HepG2 (cell line): ENCODE measurements at regions not wholly inside any gene's neighbourhood (a gene's known extent, or its start where the extent isn't known, plus 50 kb on each side); places are given as distances from the start of the nearest gene placed in this dataset.

ENCODE experiments used
- ATAC-seq: fragments of 200-7000 bp; cut with Tn5 transposase; 3 replicates; pipeline ENCODE4 v1.9.1; 2020; ENCODE audit warnings: mild to moderate bottlenecking, moderate library complexity
- BruUV-seq: library from RNA; stranded (reverse); fragments of 400-500 nt; replicated peaks from 2 replicates; lab custom pipeline; 2021; lab: Mats Ljungman, UMichigan
- CTCF ChIA-PET: fragments of 300-600 bp; formaldehyde crosslinking; extraction: SDS; loops from one replicate; lab custom pipeline; 2021; ENCODE audit warnings: low total read pairs, inconsistent platforms, low intra/inter-chr PET ratio; lab: Yijun Ruan, JAX
- POLR2A ChIA-PET: fragments of 350-600 bp; sonication (Branson Sonifier 250); formaldehyde crosslinking; loops from one replicate; lab custom pipeline; 2020; ENCODE audit warnings: antibody characterized with exemption, inconsistent platforms; lab: Yijun Ruan, JAX
- DNase-seq: peaks from one replicate; pipeline ENCODE4 v3.0.0-alpha.2; 2015; ENCODE audit warnings: low spot score
- FAIRE-seq: peaks from 3 replicates; lab custom pipeline; 2011; peaks lifted over from hg19 to GRCh38; lab: Jason Lieb, UNC
- H2AFZ ChIP-seq: one replicate; pipeline ENCODE4 v1.6.1; 2011; ENCODE audit warnings: low read length, inconsistent platforms
- H3K27ac ChIP-seq: fragments of 300-600 bp; 3 replicates; pipeline ENCODE4 v1.8.0; 2011; ENCODE audit warnings: mixed run types, mild to moderate bottlenecking, mixed read lengths, low read length, inconsistent platforms; ENCODE audit not compliant: insufficient read depth; ENCODE audit errors: extremely low read length
- H3K27me3 ChIP-seq, 2 experiments: fragments of 200-600 bp in 1 of 2; 2 replicates in 1 of 2; 3 replicates in 1 of 2; pipeline versions ENCODE4 v1.6.0 to v1.8.0; 2011; ENCODE audit warnings: low read length in 2 of 2, mild to moderate bottlenecking in 2 of 2, moderate library complexity in 2 of 2, inconsistent platforms in 1 of 2; ENCODE audit not compliant: insufficient read depth in 2 of 2, control insufficient read depth in 1 of 2
- H3K36me3 ChIP-seq, 2 experiments: fragments of 200-600 bp in 1 of 2; replicated peaks in 1 of 2; 2 replicates in 1 of 2; 3 replicates in 1 of 2; pipeline versions ENCODE4 v1.5.1 to v1.8.0; 2011; ENCODE audit warnings: low read length in 2 of 2, inconsistent platforms in 1 of 2; ENCODE audit not compliant: insufficient read depth in 2 of 2, control insufficient read depth in 1 of 2
- H3K4me1 ChIP-seq: 2 replicates; pipeline ENCODE4 v1.5.1; 2012; ENCODE audit warnings: low read length, inconsistent platforms; ENCODE audit not compliant: insufficient read depth
- H3K4me2 ChIP-seq: 2 replicates; pipeline ENCODE4 v1.6.0; 2011; ENCODE audit warnings: low read depth, low read length, inconsistent platforms
- H3K4me3 ChIP-seq, 3 experiments: fragments of 200-600 bp in 1 of 3; sonication (generic), shearing (Covaris generic) in 1 of 3; replicated peaks in 1 of 3; 2 replicates each; pipeline ENCODE4 v1.5.1; 2011 to 2016; ENCODE audit warnings: low read length in 3 of 3, inconsistent platforms in 2 of 3, low read depth in 2 of 3, mild to moderate bottlenecking in 2 of 3, control low read depth in 1 of 3, mixed read lengths in 1 of 3; ENCODE audit not compliant: insufficient read depth in 1 of 3
- H3K79me2 ChIP-seq: one replicate; pipeline ENCODE4 v1.6.1; 2011; ENCODE audit warnings: low read length, inconsistent platforms; ENCODE audit not compliant: insufficient read depth
- H3K9ac ChIP-seq: 2 replicates; pipeline ENCODE4 v1.6.0; 2011; ENCODE audit warnings: mild to moderate bottlenecking, low read depth, low read length, inconsistent platforms; ENCODE audit not compliant: insufficient read depth
- H3K9me3 ChIP-seq: 2 replicates; pipeline ENCODE4 v1.5.1; 2012; ENCODE audit warnings: mild to moderate bottlenecking, low read length
- H4K20me1 ChIP-seq: 2 replicates; pipeline ENCODE4 v1.6.0; 2011; ENCODE audit warnings: inconsistent platforms, mild to moderate bottlenecking, low read length, moderate library complexity; ENCODE audit not compliant: insufficient read depth
- EHMT2 ChIP-seq: fragments of 200-600 bp; sonication (generic); IDR thresholded peaks from 2 replicates; pipeline ENCODE4 v1.7.0; 2017; ENCODE audit warnings: antibody characterized with exemption, low read depth, low read length, borderline replicate concordance
- FOXC1 ChIP-seq: sonication (generic); formaldehyde crosslinking; IDR thresholded peaks from 2 replicates; pipeline ENCODE4 v1.8.0; 2022; ENCODE audit warnings: mild to moderate bottlenecking, missing genetic modification reagents, borderline replicate concordance
- WGBS: methylation state at CpG from one replicate; pipeline ENCODE4 v1.1.6; 2017; ENCODE audit warnings: low lambda C conversion rate; 5-methylcytosine and 5-hydroxymethylcytosine counted together
- in situ Hi-C: cut with HindIII; loops from 2 replicates; pipeline ENCODE4 v1.10.0; 2017; ENCODE audit warnings: low pct_unique_long_range_greater_than_20kb; ENCODE audit not compliant: extremely low pct_ligation_motif_present
- intact Hi-C: fragments of 100-400 bp; cut with micrococcal nuclease; formaldehyde crosslinking; loops from one replicate; pipeline ENCODE4 v1.10.0; 2022; ENCODE audit not compliant: unreplicated experiment
- TF ChIP-seq, protein P1 (sequence below): sonication (generic); formaldehyde crosslinking; IDR thresholded peaks from 2 replicates; pipeline ENCODE4 v1.4.0; 2020; ENCODE audit warnings: missing genetic modification reagents
- TF ChIP-seq, protein P2 (sequence below): sonication (generic); formaldehyde crosslinking; IDR thresholded peaks from 2 replicates; pipeline ENCODE4 v1.4.0; 2020; ENCODE audit warnings: missing genetic modification reagents, borderline replicate concordance
- TF ChIP-seq, protein P3 (sequence below): sonication (generic); formaldehyde crosslinking; conservative IDR thresholded peaks from 2 replicates; pipeline ENCODE4 v1.8.1; 2023; ENCODE audit warnings: missing genetic modification reagents
- TF ChIP-seq, protein P4 (sequence below): sonication (generic); formaldehyde crosslinking; IDR thresholded peaks from 2 replicates; pipeline ENCODE4 v1.5.0; 2020; ENCODE audit warnings: mild to moderate bottlenecking, missing genetic modification reagents, borderline replicate concordance
- TF ChIP-seq, protein P5 (sequence below): sonication (generic); formaldehyde crosslinking; IDR thresholded peaks from 2 replicates; pipeline ENCODE4 v1.5.0; 2020; ENCODE audit warnings: mild to moderate bottlenecking, missing genetic modification reagents

DNA sequence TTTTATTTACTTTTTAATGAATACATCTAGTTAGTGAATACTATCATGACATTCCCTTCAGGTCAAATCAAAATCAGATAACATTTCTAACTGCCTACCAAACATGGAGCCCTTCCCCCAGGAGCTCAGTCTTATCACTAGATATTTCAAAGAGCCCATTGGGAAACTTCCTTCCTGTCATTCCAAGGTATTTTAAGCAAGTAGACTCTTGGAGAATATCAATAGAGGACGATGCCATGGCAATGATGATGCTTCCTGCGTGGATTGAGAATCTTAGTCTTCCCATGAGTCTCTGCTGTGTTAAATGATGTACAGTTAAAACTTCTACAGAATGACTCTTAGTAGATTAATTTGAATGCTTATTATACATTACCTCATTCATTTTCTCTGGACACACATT lies 384.9 kb downstream of the CENPW start:
- POLR2A ChIA-PET, result no interaction called here
- no TSS peak for BruUV-seq
- TF ChIP-seq, protein P1, sequence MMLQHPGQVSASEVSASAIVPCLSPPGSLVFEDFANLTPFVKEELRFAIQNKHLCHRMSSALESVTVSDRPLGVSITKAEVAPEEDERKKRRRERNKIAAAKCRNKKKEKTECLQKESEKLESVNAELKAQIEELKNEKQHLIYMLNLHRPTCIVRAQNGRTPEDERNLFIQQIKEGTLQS, result no peak
- TF ChIP-seq, protein P2, sequence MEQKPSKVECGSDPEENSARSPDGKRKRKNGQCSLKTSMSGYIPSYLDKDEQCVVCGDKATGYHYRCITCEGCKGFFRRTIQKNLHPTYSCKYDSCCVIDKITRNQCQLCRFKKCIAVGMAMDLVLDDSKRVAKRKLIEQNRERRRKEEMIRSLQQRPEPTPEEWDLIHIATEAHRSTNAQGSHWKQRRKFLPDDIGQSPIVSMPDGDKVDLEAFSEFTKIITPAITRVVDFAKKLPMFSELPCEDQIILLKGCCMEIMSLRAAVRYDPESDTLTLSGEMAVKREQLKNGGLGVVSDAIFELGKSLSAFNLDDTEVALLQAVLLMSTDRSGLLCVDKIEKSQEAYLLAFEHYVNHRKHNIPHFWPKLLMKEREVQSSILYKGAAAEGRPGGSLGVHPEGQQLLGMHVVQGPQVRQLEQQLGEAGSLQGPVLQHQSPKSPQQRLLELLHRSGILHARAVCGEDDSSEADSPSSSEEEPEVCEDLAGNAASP (CRISPR knock-in tag), result no peak
- TF ChIP-seq EHMT2, result no peak
- TF ChIP-seq, protein P3, sequence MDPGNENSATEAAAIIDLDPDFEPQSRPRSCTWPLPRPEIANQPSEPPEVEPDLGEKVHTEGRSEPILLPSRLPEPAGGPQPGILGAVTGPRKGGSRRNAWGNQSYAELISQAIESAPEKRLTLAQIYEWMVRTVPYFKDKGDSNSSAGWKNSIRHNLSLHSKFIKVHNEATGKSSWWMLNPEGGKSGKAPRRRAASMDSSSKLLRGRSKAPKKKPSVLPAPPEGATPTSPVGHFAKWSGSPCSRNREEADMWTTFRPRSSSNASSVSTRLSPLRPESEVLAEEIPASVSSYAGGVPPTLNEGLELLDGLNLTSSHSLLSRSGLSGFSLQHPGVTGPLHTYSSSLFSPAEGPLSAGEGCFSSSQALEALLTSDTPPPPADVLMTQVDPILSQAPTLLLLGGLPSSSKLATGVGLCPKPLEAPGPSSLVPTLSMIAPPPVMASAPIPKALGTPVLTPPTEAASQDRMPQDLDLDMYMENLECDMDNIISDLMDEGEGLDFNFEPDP (CRISPR knock-in tag), result no peak
- TF ChIP-seq FOXC1 (CRISPR knock-in tag), result no peak
- TF ChIP-seq, protein P4, sequence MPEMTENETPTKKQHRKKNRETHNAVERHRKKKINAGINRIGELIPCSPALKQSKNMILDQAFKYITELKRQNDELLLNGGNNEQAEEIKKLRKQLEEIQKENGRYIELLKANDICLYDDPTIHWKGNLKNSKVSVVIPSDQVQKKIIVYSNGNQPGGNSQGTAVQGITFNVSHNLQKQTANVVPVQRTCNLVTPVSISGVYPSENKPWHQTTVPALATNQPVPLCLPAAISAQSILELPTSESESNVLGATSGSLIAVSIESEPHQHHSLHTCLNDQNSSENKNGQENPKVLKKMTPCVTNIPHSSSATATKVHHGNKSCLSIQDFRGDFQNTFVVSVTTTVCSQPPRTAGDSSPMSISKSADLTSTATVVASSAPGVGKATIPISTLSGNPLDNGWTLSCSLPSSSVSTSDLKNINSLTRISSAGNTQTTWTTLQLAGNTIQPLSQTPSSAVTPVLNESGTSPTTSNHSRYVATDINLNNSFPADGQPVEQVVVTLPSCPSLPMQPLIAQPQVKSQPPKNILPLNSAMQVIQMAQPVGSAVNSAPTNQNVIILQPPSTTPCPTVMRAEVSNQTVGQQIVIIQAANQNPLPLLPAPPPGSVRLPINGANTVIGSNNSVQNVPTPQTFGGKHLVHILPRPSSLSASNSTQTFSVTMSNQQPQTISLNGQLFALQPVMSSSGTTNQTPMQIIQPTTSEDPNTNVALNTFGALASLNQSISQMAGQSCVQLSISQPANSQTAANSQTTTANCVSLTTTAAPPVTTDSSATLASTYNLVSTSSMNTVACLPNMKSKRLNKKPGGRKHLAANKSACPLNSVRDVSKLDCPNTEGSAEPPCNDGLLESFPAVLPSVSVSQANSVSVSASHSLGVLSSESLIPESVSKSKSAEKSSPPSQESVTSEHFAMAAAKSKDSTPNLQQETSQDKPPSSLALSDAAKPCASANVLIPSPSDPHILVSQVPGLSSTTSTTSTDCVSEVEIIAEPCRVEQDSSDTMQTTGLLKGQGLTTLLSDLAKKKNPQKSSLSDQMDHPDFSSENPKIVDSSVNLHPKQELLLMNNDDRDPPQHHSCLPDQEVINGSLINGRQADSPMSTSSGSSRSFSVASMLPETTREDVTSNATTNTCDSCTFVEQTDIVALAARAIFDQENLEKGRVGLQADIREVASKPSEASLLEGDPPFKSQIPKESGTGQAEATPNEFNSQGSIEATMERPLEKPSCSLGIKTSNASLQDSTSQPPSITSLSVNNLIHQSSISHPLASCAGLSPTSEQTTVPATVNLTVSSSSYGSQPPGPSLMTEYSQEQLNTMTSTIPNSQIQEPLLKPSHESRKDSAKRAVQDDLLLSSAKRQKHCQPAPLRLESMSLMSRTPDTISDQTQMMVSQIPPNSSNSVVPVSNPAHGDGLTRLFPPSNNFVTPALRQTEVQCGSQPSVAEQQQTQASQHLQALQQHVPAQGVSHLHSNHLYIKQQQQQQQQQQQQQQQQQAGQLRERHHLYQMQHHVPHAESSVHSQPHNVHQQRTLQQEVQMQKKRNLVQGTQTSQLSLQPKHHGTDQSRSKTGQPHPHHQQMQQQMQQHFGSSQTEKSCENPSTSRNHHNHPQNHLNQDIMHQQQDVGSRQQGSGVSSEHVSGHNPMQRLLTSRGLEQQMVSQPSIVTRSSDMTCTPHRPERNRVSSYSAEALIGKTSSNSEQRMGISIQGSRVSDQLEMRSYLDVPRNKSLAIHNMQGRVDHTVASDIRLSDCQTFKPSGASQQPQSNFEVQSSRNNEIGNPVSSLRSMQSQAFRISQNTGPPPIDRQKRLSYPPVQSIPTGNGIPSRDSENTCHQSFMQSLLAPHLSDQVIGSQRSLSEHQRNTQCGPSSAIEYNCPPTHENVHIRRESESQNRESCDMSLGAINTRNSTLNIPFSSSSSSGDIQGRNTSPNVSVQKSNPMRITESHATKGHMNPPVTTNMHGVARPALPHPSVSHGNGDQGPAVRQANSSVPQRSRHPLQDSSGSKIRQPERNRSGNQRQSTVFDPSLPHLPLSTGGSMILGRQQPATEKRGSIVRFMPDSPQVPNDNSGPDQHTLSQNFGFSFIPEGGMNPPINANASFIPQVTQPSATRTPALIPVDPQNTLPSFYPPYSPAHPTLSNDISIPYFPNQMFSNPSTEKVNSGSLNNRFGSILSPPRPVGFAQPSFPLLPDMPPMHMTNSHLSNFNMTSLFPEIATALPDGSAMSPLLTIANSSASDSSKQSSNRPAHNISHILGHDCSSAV (CRISPR knock-in tag), result no peak
- TF ChIP-seq, protein P5, sequence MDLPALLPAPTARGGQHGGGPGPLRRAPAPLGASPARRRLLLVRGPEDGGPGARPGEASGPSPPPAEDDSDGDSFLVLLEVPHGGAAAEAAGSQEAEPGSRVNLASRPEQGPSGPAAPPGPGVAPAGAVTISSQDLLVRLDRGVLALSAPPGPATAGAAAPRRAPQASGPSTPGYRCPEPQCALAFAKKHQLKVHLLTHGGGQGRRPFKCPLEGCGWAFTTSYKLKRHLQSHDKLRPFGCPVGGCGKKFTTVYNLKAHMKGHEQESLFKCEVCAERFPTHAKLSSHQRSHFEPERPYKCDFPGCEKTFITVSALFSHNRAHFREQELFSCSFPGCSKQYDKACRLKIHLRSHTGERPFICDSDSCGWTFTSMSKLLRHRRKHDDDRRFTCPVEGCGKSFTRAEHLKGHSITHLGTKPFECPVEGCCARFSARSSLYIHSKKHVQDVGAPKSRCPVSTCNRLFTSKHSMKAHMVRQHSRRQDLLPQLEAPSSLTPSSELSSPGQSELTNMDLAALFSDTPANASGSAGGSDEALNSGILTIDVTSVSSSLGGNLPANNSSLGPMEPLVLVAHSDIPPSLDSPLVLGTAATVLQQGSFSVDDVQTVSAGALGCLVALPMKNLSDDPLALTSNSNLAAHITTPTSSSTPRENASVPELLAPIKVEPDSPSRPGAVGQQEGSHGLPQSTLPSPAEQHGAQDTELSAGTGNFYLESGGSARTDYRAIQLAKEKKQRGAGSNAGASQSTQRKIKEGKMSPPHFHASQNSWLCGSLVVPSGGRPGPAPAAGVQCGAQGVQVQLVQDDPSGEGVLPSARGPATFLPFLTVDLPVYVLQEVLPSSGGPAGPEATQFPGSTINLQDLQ, result no peak
- TF ChIP-seq, all 625 proteins: peak for 0
- no peaks in the 10 kb centered on the region for H3K4me1 ChIP-seq
- H3K4me3 ChIP-seq, result no peak overlapping the region
- no peak overlapping the region for H3K27ac ChIP-seq
- WGBS, result 2% methylated on average over 2 of the region's 2 CpGs
- H3K27me3 ChIP-seq, result no peaks in the 10 kb centered on the region
- no peak overlapping the region for H2AFZ ChIP-seq
- no peak overlapping the region for H3K9ac ChIP-seq
- DNase-seq, result no peak
- H4K20me1 ChIP-seq, result no peaks in the 10 kb centered on the region
- no peak for ATAC-seq
- CTCF ChIA-PET, result no interaction called here
- in situ Hi-C loops, result no loop called here
- no peaks in the 10 kb centered on the region for H3K9me3 ChIP-seq
- H3K4me2 ChIP-seq, result no peak overlapping the region
- FAIRE-seq, result no peak
- no peaks in the 10 kb centered on the region for H3K79me2 ChIP-seq
- intact Hi-C loops, result no loop called here
- no peaks in the 10 kb centered on the region for H3K36me3 ChIP-seq
